ENCODE measurements at regions not wholly inside any gene's neighbourhood (a gene's known extent, or its start where the extent isn't known, plus 50 kb on each side); places are given as distances from the start of the nearest gene placed in this dataset.

GRCh38 chr13:21871382-21871781 lies 200.5 kb downstream of the FGF9 start:
- FAIRE-seq = no peak
- Histone ChIP-seq H3K9me1 (replicated peaks; ENCODE audit: control insufficient read depth, extremely low read depth, insufficient read depth, low read length) (no peaks in the 10 kb centered on the region), H3K79me2 (ENCODE audit: control insufficient read depth, insufficient read depth, low read length) (no peaks in the 10 kb centered on the region), H3K27me3 (ENCODE audit: control insufficient read depth in 2 of 2, insufficient read depth in 2 of 2, low read length in 2 of 2) (no peaks in the 10 kb centered on the region), H3K9me3 (replicated peaks; ENCODE audit: control insufficient read depth, insufficient read depth, low read length) (peaks cover 17% of the 10 kb centered on the region), H3K27ac (ENCODE audit: insufficient read depth, low read depth, low read length) (no peak overlapping the region), H3K4me3 (replicated peaks in 1 of 3; ENCODE audit: insufficient read depth in 1 of 3, low read depth in 1 of 3, low read length in 3 of 3) (no peak overlapping the region), H2AFZ (ENCODE audit: low read depth, low read length) (no peak overlapping the region), H4K20me1 (replicated peaks; ENCODE audit: control insufficient read depth, extremely low read depth, insufficient read depth, low read length) (no peaks in the 10 kb centered on the region), H3K9ac (replicated peaks; ENCODE audit: extremely low read depth, insufficient read depth, low read length) (no peak overlapping the region), H3K36me3 (ENCODE audit: control insufficient read depth in 2 of 2, extremely low read depth in 1 of 2, insufficient read depth in 2 of 2, low read length in 2 of 2) (no peaks in the 10 kb centered on the region), H3K4me1 (ENCODE audit: control insufficient read depth, extremely low read depth, insufficient read depth, low read length) (no peaks in the 10 kb centered on the region), H3K4me2 (ENCODE audit: insufficient read depth, low read length) (no peak overlapping the region)
- dilution Hi-C loops (cut with MboI; ENCODE audit: extremely low pct_ligation_motif_present, low sequenced_read_pairs) = no loop called here
- no TSS peak for BruUV-seq (replicated peaks)
- TF ChIP-seq FOS (IDR thresholded peaks at IDR 0.05; ENCODE audit: borderline replicate concordance, insufficient read depth, low read length) (no peak), POLR2A (IDR thresholded peaks at IDR 0.05; ENCODE audit: low read depth, low read length) (no peak), POLR2AphosphoS5 (IDR thresholded peaks at IDR 0.05; ENCODE audit: insufficient read depth, low read depth, low read length) (no peak), MYC (IDR thresholded peaks at IDR 0.05; ENCODE audit: low read depth, low read length) (no peak), CTCF (IDR thresholded peaks at IDR 0.05; ENCODE audit: extremely low read depth in 1 of 2, insufficient read depth in 1 of 2, low read depth in 1 of 2, low read length in 2 of 2) (no peak)
- no peak for DNase-seq (ENCODE audit: low read depth, low spot score)
- ChIA-PET CTCF (no interaction called here), POLR2A (no interaction called here)
- intact Hi-C loops (cut with micrococcal nuclease) = no loop called here

GRCh38 chr13:21871919-21872318 lies 201.0 kb downstream of the FGF9 start:
- intact Hi-C loops (cut with micrococcal nuclease) = no loop called here
- no peak overlapping the region for H3K4me3 ChIP-seq (replicated peaks in 1 of 3; ENCODE audit: insufficient read depth in 1 of 3, low read depth in 1 of 3, low read length in 3 of 3)
- no peaks in the 10 kb centered on the region for H3K27me3 ChIP-seq (ENCODE audit: control insufficient read depth in 2 of 2, insufficient read depth in 2 of 2, low read length in 2 of 2)
- dilution Hi-C loops (cut with MboI; ENCODE audit: extremely low pct_ligation_motif_present, low sequenced_read_pairs) = no loop called here
- H3K4me1 ChIP-seq (ENCODE audit: control insufficient read depth, extremely low read depth, insufficient read depth, low read length) = no peaks in the 10 kb centered on the region
- TF ChIP-seq GATA2 (IDR thresholded peaks at IDR 0.05; ENCODE audit: insufficient read depth, insufficient read length, low read depth, low read length) (no peak), MAX (IDR thresholded peaks at IDR 0.05; ENCODE audit: insufficient read depth, insufficient read length) (no peak), FOS (IDR thresholded peaks at IDR 0.05; ENCODE audit: borderline replicate concordance, insufficient read depth, low read length) (no peak), POLR2A (IDR thresholded peaks at IDR 0.05; ENCODE audit: low read depth, low read length) (no peak), MYC (IDR thresholded peaks at IDR 0.05; ENCODE audit: low read depth, low read length) (no peak), POLR2AphosphoS5 (IDR thresholded peaks at IDR 0.05; ENCODE audit: insufficient read depth, low read depth, low read length) (no peak), CTCF (IDR thresholded peaks at IDR 0.05; ENCODE audit: extremely low read depth in 1 of 2, insufficient read depth in 1 of 2, low read depth in 1 of 2, low read length in 2 of 2) (no peak), EZH2 (IDR thresholded peaks at IDR 0.05; ENCODE audit: borderline replicate concordance, low read depth, low read length, severe bottlenecking) (no peak), JUN (IDR thresholded peaks at IDR 0.05; ENCODE audit: borderline replicate concordance, insufficient read depth, insufficient read length, low read depth) (no peak)
- H3K9me1 ChIP-seq (replicated peaks; ENCODE audit: control insufficient read depth, extremely low read depth, insufficient read depth, low read length) = no peaks in the 10 kb centered on the region
- no TSS peak for BruUV-seq (replicated peaks)
- H3K9me3 ChIP-seq (replicated peaks; ENCODE audit: control insufficient read depth, insufficient read depth, low read length) = peaks cover 15% of the 10 kb centered on the region
- H3K4me2 ChIP-seq (ENCODE audit: insufficient read depth, low read length) = no peak overlapping the region
- no peaks in the 10 kb centered on the region for H4K20me1 ChIP-seq (replicated peaks; ENCODE audit: control insufficient read depth, extremely low read depth, insufficient read depth, low read length)
- H2AFZ ChIP-seq (ENCODE audit: low read depth, low read length) = no peak overlapping the region
- H3K9ac ChIP-seq (replicated peaks; ENCODE audit: extremely low read depth, insufficient read depth, low read length) = no peak overlapping the region
- no peaks in the 10 kb centered on the region for H3K79me2 ChIP-seq (ENCODE audit: control insufficient read depth, insufficient read depth, low read length)
- no peaks in the 10 kb centered on the region for H3K36me3 ChIP-seq (ENCODE audit: control insufficient read depth in 2 of 2, extremely low read depth in 1 of 2, insufficient read depth in 2 of 2, low read length in 2 of 2)
- DNase-seq (ENCODE audit: low read depth, low spot score) = no peak
- POLR2A ChIA-PET = no interaction called here
- CTCF ChIA-PET = no interaction called here
- FAIRE-seq = no peak
- no peak overlapping the region for H3K27ac ChIP-seq (ENCODE audit: insufficient read depth, low read depth, low read length)

Data from endothelial cell of umbilical vein (primary cell).